Frontal cortex (tissue), 3 donors: ENCODE measurements at regions not wholly inside any gene's neighbourhood (a gene's known extent, or its start where the extent isn't known, plus 50 kb on each side); places are given as distances from the start of the nearest gene placed in this dataset.
"Not testable (repeated sequence)": the region's sequence is repeated elsewhere in the genome, so short reads cannot be mapped to it uniquely, and the experiment has no call there.

Experiments
- DNase-seq, 2 donors: peaks; one replicate each; pipeline ENCODE4 v3.0.0; 2012; ENCODE audit warnings: low spot score in 2 of 2
- FAIRE-seq: peaks from 2 replicates; lab custom pipeline; 2012; peaks lifted over from hg19 to GRCh38; lab: Jason Lieb, UNC
- donor health status: control.
- donor health status: control.
- donor health status: control.

DNA sequence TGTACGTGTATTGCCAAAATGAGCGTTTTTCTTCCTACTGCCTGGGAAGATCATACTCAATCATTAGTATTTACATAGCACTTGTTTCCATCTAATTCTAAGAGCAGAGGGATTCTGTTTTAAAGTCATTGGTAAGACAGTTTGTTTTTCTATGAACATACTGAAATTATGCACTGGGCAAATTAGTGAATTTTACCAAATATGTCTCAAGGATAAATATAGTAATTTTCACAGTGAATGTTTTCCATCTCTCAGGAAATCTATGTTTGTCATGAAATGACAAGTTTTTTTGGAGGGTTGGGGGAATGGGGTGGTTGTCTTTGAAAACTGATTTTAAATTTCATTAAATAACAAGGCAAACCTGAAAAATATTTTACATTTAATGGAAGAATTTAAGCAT is 441.3 kb upstream of the ARRDC3 start:
- no peak for DNase-seq
- FAIRE-seq = no peak

DNA sequence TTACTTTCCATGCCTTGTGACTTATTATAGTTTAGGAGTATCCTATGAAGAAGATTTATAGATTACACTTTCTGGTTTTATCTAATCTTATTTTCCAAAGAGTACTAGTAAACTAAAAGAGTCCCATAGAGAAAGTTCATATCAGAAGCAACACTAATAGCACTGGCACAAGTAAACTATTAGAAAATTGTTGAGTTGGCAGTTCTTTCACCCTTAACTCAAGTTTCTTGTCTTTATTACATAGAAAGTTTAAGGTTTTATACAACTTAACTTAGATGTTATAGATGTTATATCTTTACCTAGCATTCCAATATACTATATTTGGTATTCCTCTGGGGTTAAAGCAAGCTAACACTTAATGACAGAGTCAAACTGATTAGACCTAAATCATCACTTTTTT is 437.8 kb upstream of the ARRDC3 start:
- DNase-seq (no peak), FAIRE-seq (no peak)

DNA sequence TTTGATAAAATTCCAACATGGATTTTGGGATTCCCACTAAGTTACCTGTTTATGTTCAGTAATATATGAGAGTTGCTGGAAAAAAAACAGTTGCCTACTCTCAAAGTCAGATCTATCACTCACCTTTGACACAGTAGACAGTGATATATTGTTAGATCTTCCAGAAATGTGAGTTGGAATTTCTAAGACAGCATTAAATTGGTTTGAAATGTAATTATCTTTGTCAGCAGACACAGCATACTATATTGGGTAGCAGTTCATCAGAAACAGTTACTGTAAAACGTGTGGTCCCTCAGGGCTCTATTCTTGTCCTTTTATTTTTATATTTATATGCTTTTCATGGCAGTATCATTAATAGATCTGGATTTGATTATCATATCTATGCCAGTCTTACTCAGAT is 433.6 kb upstream of the ARRDC3 start:
- no peak for DNase-seq
- FAIRE-seq = no peak

DNA sequence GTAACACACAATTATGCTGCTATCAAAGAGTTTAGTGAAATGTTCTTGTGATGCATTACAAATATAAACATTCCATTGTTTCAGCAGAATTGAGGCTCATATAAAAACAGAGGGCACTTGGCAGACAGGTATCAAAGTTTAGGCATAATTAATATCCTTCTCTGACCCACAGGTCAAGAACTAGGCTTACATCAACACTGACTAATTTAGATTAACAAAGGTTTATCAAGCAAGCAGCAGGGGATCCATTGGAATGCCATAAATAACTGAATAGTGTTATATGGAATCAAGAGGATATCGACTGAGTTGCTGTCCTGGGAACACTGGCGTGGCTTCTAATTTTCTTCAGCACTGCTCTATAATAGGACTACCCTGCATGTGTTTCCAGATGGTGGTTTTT is 414.5 kb upstream of the ARRDC3 start:
- DNase-seq = no peak
- no peak for FAIRE-seq

DNA sequence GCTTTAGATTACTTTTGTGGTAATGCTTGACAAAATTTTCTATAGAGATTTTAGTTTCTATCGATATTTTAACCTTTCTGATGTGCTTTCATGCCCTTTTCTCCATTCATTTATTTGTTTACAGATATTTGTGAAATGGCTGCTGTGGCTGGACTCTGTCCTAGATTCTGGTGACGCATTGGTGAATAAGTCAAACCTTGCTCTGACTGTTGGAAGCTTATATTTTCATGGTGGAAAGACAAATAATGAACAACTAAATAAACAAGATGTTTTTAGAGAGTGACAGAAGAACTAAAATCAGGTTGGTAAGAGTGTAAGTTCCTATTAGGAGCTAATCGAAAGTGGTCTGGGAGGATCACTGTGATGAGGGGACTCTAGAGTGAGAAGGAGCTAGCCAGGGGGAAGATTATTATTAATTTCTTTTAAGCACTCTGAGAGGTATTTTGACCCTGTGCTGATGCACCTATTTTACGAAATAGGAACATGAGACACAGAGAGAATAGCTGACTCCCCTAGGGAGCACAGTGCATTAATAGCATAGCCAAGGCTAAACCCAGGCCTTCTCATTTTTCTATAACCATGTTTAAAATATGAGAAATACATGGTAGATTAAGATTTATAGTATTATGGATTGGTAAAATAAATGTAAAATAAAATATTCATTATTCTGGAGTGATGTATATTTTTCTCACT is 411.9 kb upstream of the ARRDC3 start:
- FAIRE-seq (no peak), DNase-seq (no peak)

DNA sequence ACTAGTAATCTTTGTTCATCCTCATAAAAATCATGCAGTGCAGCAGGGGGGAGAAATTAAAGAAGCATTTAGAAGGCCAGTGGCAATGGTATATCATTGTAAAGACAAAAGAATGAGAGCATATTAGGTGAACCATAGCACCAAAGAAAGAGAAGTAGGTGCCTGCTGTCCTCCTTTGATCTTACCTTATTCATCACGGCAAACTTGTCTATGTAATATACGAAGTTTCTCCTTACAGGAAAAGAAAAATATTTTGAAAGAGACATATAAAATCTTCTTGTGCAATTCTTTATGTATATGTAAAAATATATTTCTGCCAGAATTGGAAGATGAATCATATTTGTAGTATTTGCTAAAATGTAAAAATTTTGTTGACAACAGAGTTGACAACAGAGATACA is 411.3 kb upstream of the ARRDC3 start:
- DNase-seq = no peak
- FAIRE-seq = no peak

DNA sequence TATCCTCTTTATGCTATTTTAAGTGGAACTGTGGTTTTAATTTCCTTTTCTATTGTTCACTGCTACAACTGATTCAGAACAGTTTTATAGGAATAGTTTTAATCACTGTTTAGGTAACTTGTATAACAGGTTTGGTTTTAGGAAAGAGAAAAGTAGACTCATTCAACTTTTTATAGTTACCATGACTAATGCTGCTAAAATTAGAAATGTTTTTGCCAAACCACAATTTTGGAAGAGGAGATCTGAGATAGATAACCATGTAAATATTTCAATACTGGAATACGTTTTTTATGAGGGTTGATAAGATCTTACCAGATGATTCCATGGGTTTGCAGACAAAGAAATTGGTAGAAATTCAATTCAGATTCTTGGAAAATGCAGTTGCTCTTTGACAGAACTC is 404.6 kb upstream of the ARRDC3 start:
- DNase-seq (no peak), FAIRE-seq (no peak)

DNA sequence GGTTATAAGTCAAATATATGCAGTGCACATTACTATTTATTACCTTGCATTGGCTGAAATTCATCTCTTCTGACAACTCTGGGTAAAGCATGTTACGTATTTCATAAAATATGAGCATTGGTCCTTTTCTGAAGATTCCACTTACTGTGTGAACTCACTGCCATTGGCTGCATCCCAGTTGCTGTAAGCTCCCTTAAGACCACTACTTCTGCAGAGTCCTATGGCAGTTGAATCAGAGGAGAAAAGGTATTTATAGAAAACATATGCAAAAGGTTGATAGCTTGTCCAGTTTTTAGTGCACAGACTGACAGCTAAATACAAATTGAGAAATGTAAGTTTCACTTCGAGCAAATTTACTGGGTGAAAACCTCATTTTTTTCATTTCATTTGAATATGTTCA is 394.6 kb upstream of the ARRDC3 start:
- DNase-seq (no peak), FAIRE-seq (no peak)

DNA sequence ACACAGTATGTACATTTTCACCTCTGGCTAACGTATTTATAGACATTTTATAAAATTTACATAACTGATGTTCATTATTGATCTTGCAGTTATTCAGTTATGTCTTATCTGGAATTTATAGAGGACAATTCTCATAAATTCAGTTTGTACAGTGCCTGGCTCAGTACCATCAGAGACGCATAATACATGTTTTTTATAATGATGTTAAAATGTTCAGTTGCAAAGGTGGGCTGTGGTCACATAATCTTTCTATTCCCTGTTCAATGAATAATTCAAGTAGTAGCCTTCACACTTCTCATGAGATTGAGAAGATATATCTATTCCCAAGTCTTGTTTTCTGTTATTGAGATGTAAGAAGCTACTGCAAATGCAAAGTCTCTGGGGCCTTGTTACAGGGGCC is 393.1 kb upstream of the ARRDC3 start:
- FAIRE-seq (no peak), DNase-seq (no peak)

DNA sequence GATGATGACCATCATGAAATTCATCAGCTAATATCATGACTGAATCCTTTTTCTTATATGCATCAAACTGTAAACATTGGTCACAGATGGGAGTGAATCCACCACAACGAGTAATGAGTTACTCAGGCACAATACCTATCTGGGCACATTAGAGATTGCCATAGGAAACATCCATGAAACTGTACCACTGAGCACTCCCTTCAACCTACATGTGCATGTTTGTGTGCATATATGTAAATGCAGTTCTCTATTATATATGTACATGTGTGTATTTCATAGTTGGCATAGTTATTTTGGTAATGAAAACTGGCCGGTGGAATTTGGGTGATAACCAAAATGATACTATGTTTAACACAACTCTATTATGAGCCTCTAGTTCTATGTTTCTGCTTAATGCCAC is 387.3 kb upstream of the ARRDC3 start:
- FAIRE-seq (no peak), DNase-seq (no peak)

DNA sequence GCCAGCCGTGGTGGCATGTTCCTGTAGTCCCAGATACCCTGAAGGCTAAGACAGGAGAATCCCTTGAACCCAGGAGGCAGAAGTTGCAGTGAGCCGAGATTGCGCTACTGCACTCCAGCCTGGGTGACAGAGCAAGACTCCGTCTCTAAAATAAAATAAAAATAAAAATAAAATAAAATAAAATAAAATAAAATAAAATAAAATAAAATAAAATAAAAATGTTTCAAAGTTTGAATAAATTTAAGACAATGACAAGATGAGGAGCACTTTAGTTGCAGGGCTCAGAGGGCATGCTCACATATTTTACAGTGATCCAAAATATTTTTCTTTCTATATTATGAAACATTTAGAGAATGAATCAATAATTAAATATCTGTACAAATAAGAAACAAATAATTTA is 374.3 kb upstream of the ARRDC3 start:
- not testable (repeated sequence) for FAIRE-seq, DNase-seq

DNA sequence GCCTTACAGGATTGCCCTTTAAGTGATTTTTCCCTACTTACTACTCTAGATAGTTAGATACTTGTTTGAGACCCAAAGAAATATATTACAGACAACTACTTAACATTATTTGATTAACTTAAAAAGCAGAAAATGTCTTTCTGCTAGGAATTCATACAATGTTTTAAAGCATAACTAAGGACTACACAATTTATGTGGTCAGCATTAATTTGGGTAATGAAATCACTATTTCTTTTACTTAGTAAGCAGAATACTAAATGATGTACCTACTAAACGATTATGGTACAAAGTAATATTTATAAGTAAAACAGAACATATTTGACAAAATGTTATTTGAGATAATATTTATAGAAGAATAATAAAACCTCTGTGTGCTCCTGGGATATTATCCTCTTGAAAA is 371.9 kb upstream of the ARRDC3 start:
- no peak for FAIRE-seq
- no peak for DNase-seq

DNA sequence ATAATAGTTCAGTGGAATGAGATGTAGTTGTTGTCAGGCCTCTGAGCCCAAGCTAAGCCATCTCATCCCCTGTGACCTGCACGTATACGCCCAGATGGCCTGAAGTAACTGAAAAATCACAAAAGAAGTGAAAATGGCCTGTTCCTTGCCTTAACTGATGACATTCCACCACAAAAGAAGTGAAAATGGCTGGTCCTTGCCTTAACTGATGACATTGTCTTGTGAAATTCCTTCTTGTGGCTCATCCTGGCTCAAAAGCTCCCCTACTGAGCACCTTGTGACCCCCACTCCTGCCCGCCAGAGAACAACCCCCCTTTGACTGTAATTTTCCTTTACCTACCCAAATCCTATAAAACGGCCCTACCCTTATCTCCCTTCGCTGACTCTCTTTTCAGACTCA is 361.4 kb upstream of the ARRDC3 start:
- FAIRE-seq, DNase-seq: not testable (repeated sequence)

DNA sequence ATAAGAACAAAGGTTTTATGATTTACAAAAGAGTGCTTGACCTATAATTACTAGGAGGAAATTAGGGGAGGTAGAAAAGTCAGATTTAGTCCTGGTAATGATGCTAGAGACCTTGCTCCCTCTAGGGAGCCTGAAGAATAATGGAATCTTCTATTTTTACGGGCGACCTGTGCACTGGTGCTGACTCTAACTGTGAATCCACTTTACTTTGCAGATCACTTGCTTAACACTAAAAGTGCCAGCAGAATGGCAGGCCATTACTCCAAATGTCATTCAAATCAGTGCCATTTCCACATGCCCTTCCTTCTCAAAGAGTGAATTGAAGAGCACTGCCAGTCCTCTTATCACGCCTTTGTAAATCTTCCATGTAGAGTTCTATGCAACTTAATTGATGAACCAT is 359.4 kb upstream of the ARRDC3 start:
- FAIRE-seq (no peak), DNase-seq (no peak)

DNA sequence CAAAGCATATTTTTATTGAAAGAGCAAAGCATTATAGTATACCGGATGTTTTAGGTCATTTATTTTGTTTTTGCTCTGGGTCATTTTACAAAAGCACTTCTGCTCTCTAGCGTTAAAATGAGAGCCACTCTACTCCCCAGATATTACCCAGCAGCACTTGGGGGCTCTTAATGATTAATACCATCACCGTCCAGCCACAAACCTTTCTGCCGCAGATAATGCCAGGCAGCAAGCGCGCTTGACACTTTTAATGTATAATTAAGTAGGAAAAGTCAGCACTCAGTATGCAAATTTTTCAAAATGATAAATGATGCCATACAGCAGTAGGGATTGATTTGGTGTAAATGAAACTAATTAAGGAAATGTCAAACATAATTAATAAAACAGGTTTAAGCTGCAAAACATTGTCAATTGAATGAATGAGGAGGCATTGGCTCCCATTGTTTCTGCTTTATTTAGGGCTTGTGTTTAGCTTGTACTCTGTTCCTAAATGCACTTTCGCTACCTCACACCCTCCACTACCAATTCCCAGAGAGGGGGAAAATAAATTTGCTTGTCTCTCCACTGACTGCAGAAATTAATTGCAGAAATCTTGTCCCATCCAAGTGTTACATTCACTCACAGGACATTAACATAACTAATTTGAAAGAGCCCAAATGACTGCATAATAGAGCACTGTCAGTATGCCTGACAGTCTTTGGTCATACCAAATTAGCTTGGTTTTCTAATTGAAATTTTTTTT is 358.8 kb upstream of the ARRDC3 start:
- DNase-seq = no peak
- FAIRE-seq = no peak

DNA sequence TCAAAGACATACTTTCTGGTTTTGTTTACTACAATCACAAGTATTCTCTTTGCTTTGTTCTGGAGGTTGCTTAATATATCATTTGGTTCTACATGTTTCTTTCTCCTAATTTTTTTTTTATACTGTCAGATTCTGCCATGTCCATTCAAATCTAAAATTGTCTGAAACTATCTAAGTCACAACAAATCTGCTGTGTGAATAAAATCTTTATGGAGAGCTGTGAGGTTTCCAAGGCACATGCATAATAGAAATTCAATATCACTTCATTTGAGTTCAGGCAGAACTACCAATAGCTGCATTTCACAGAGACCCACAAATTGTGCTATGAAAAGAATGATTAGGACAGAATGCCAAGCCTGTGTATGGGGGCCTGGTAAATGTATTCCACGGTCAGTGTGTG is 346.9 kb upstream of the ARRDC3 start:
- no peak for DNase-seq
- no peak for FAIRE-seq

DNA sequence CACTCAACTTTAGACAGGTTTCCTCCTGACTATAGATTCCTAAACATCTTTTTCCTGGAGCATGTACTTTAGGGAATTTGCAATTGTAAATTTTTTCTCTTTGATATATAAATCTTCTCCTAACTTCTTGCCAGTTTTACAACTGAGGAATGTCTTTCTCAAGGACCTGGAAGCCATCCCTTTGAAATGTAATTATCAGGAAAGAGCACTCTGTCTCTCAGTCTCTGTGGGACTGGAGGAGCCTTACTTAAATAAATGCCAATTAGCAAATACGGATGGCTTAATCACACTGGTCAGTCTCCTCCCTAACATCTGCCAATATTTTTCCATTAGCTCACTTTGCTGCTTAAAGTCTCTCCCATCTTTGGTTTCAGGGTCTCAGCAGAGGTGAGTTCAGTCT is 344.3 kb upstream of the ARRDC3 start:
- no peak for FAIRE-seq
- no peak for DNase-seq

DNA sequence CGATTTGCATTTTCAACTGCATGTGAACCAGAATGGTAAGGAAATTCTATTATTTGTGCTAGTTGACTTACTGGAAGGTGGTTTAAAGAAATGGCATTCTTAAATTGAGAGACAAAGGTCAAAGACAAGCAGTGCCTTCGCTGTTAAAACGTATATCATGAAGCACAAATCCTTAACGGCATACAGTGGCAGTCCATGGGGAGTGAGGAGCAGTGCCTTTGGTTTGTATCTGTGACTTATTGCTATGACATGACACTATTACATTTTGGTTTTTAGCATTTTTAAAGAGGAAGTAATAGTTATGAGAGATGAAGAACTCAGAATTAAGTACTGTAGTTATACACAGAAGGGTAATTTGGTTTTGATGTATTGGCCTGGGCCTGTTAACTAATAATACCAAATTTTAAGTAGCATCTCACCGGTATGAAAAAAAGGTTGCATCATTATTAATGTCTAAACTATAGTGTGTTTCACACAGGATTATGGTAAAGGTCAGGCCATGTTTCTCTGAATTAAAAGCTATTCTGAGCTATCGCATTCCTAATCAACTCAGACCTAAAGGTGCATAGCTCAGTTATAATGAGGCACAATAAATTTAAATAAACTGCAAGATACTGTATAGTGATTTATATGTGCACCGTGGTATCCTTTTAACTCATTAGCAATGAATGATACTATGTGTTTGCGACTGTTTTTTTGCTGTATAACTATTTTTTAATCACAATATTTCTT is 339.8 kb upstream of the ARRDC3 start:
- no peak for DNase-seq
- no peak for FAIRE-seq

DNA sequence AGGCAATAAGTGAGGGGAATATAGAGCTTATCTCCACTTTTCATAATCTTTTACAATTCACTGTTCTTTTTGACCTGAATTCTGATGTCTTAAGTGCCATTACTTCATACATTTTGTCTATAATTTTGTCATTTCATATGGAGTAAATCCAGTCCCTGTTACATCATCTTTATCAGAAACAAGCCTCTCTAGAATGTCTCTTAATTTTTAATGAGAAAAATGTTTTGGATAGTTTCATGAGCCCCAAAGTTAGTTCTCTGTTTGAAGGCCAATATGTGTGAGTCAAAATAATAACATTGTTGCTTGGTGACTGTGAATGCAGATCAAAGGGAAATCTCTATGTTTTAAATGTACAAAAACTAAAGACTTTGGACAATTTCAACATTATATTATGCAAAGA is 329.6 kb upstream of the ARRDC3 start:
- FAIRE-seq (no peak), DNase-seq (no peak)

DNA sequence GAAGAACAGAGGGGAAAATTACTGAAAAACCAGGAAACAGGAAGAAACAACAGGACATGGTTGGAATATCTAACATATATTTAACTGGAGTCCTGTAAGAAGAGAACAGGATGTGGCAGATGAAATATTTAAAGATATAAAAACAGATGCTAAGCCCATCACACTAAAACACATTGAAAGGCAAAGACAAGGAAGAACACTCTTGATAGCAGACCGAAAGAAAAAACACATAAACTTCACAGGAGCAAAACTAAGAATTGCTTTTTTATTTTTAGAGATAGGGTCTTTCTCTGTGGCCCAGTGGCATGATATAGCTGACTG is 324.4 kb upstream of the ARRDC3 start:
- DNase-seq (no peak), FAIRE-seq (no peak)

DNA sequence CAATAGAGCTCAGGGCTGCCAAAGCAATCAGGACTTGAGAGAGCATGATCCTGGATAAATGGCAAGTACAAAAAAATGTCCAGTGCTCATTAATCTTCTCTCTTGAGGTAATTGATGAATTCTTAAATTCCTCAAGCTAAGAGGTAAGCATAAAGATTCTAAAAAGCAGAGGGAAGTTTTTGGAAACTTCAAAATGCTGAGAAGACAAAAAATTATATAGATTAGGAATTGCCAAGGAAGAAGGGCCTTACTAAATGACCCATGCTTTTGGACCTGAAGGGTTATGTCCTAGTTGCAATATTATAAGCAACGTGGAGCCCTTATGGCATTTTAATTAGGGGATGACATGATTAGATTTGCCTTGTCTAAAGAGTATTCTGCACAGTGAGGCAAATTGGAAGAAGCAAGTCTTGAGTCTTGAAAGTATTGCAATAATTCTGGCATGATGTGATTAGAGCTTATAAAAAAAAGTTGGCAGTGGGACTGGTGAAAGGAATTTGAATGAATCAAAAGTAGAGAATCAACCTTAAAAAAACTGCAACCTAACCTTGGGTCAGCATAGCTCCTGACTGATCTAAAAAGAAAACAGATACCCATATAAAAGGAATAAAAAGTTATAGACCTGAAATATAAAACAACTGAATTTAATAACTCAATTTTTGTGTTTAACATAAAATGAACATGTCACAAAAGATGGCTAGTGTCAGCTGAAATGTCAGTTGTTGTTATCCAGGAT is 323.8 kb upstream of the ARRDC3 start:
- no peak for FAIRE-seq
- DNase-seq = no peak
